PFSK-1 (cell line): ENCODE measurements at regions not wholly inside any gene's neighbourhood (a gene's known extent, or its start where the extent isn't known, plus 50 kb on each side); places are given as distances from the start of the nearest gene placed in this dataset.
A peak's percentile ranks its signal among the peaks of the same experiment; 100 is the strongest.

ENCODE experiments used
- FOXP2 ChIP-seq: optimal IDR thresholded peaks from 2 replicates; pipeline ENCODE3; 2011; ENCODE audit warnings: borderline replicate concordance, control low read depth, inconsistent platforms; ENCODE audit not compliant: insufficient read depth; ENCODE audit errors: extremely low read length, extremely low read depth
- POLR2AphosphoS5 ChIP-seq: IDR thresholded peaks from 2 replicates; pipeline ENCODE4 v1.6.1; 2012; ENCODE audit warnings: low read depth, mild to moderate bottlenecking, control low read depth, low read length, moderate library complexity
- SIN3A ChIP-seq: IDR thresholded peaks from 2 replicates; pipeline ENCODE4 v1.6.1; 2012; ENCODE audit warnings: mild to moderate bottlenecking, low read length, moderate library complexity, borderline replicate concordance; ENCODE audit not compliant: insufficient read depth
- TAF1 ChIP-seq: IDR thresholded peaks from 2 replicates; pipeline ENCODE4 v1.6.1; 2012; ENCODE audit warnings: low read length, control low read depth, borderline replicate concordance; ENCODE audit not compliant: insufficient read depth
- TF ChIP-seq, protein P1 (sequence below), 2 experiments: IDR thresholded peaks; 2 replicates each; pipeline versions ENCODE4 v1.6.1 to v1.8.0; 2011 to 2012; ENCODE audit warnings: low read depth in 2 of 2, low read length in 2 of 2, control low read depth in 1 of 2, inconsistent platforms in 1 of 2, mild to moderate bottlenecking in 1 of 2, moderate library complexity in 1 of 2; ENCODE audit not compliant: insufficient read depth in 1 of 2

GRCh38 chr13:76635232-76636230 is 250.7 kb downstream of the KCTD12 start:
- TF ChIP-seq TAF1 (no peak), FOXP2 (no peak), POLR2AphosphoS5 (no peak), SIN3A (no peak)
- TF ChIP-seq, protein P1, sequence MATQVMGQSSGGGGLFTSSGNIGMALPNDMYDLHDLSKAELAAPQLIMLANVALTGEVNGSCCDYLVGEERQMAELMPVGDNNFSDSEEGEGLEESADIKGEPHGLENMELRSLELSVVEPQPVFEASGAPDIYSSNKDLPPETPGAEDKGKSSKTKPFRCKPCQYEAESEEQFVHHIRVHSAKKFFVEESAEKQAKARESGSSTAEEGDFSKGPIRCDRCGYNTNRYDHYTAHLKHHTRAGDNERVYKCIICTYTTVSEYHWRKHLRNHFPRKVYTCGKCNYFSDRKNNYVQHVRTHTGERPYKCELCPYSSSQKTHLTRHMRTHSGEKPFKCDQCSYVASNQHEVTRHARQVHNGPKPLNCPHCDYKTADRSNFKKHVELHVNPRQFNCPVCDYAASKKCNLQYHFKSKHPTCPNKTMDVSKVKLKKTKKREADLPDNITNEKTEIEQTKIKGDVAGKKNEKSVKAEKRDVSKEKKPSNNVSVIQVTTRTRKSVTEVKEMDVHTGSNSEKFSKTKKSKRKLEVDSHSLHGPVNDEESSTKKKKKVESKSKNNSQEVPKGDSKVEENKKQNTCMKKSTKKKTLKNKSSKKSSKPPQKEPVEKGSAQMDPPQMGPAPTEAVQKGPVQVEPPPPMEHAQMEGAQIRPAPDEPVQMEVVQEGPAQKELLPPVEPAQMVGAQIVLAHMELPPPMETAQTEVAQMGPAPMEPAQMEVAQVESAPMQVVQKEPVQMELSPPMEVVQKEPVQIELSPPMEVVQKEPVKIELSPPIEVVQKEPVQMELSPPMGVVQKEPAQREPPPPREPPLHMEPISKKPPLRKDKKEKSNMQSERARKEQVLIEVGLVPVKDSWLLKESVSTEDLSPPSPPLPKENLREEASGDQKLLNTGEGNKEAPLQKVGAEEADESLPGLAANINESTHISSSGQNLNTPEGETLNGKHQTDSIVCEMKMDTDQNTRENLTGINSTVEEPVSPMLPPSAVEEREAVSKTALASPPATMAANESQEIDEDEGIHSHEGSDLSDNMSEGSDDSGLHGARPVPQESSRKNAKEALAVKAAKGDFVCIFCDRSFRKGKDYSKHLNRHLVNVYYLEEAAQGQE (IDR thresholded peaks at IDR 0.05; ENCODE audit: insufficient read depth in 1 of 2, low read depth in 2 of 2, low read length in 2 of 2) = no peak

DNA sequence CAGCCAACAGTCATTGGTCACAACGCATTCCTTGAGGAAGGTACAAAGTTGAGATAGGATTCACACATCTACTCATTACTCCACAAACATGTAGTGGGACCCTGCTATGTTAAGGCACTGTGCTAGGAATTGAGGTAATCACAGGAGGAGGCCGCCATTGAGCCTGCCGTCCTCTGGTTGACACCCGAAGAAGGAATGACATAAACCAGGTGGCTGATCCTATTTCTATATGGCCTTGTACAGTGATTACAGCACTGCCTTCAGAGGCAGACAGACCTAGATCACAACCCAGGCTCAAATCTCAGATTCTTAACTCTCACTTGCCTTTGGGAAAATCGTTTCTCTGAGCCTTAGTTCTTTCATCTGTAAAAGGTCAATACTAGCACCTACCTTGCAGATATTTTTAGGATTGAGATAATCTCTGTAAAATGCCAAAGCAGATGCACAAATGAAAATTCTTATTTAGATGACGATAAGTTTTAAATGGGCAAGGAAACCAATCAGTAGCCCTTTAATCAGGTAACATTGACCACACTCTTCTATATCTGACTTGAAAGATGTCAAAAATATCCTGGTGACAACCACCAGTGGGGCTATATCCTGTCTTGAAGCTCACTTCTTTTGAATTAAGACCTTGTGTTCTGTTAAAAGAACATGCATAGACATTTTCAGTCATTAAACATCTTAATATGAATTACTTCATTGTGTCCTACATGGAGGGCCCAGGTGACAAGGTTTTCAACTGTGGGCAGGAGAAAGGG is 251.6 kb downstream of the KCTD12 start:
- TF ChIP-seq FOXP2 = no peak
- TF ChIP-seq, protein P1 (IDR thresholded peaks at IDR 0.05; ENCODE audit: insufficient read depth in 1 of 2, low read depth in 2 of 2, low read length in 2 of 2) = no peak
- no peak for TF ChIP-seq SIN3A
- TF ChIP-seq TAF1 = no peak
- TF ChIP-seq POLR2AphosphoS5 = no peak

GRCh38 chr13:76632401-76633044 is 253.7 kb downstream of the KCTD12 start:
- no peak for TF ChIP-seq POLR2AphosphoS5
- TF ChIP-seq, protein P1 (IDR thresholded peaks at IDR 0.05; ENCODE audit: insufficient read depth in 1 of 2, low read depth in 2 of 2, low read length in 2 of 2) = peak; percentile 72 to 90

- TF ChIP-seq POLR2AphosphoS5 (no peak), TAF1 (no peak), FOXP2 (no peak), SIN3A (no peak)
- TF ChIP-seq, protein P1 (IDR thresholded peaks at IDR 0.05; ENCODE audit: insufficient read depth in 1 of 2, low read depth in 2 of 2, low read length in 2 of 2) = no peak
These were observed 255.5 kb downstream of the KCTD12 start for GRCh38 chr13:76630629-76631230.
